Smooth muscle cell (in vitro differentiated cells): ENCODE measurements at regions not wholly inside any gene's neighbourhood (a gene's known extent, or its start where the extent isn't known, plus 50 kb on each side); places are given as distances from the start of the nearest gene placed in this dataset.

Experiments
- DNase-seq: peaks from one replicate; lab custom pipeline; 2025; ENCODE audit not compliant: unreplicated experiment; lab: John Stamatoyannopoulos, UW
- H2AFZ ChIP-seq: fragments of 200-600 bp; sonication (generic); 2 replicates; pipeline ENCODE4 v1.6.0; 2016; ENCODE audit warnings: antibody characterized with exemption, low read depth, mild to moderate bottlenecking
- H3F3A ChIP-seq: fragments of 200-600 bp; sonication (generic); 2 replicates; pipeline ENCODE4 v1.6.0; 2017; ENCODE audit warnings: antibody characterized with exemption, low read depth
- H3K27ac ChIP-seq: fragments of 200-600 bp; sonication (generic); 2 replicates; pipeline ENCODE4 v1.5.1; 2016; ENCODE audit warnings: low read depth, mild to moderate bottlenecking
- H3K27me3 ChIP-seq: fragments of 200-600 bp; sonication (generic); 2 replicates; pipeline ENCODE4 v1.6.1; 2016; ENCODE audit warnings: low read depth, mild to moderate bottlenecking
- H3K36me3 ChIP-seq: fragments of 200-600 bp; sonication (generic); 2 replicates; pipeline ENCODE4 v1.5.1; 2016; ENCODE audit warnings: low read depth
- H3K4me1 ChIP-seq: fragments of 200-600 bp; sonication (generic); 2 replicates; pipeline ENCODE4 v1.5.1; 2016; ENCODE audit warnings: low read depth
- H3K4me2 ChIP-seq: fragments of 200-600 bp; sonication (generic); 2 replicates; pipeline ENCODE4 v1.6.0; 2016; ENCODE audit warnings: mild to moderate bottlenecking
- H3K4me3 ChIP-seq: fragments of 200-600 bp; sonication (generic); 2 replicates; pipeline ENCODE4 v1.5.1; 2016; ENCODE audit warnings: mild to moderate bottlenecking
- H3K79me2 ChIP-seq: fragments of 200-600 bp; sonication (generic); 2 replicates; pipeline ENCODE4 v1.6.0; 2016; ENCODE audit warnings: low read depth, mild to moderate bottlenecking
- H3K9ac ChIP-seq: fragments of 200-600 bp; sonication (generic); 2 replicates; pipeline ENCODE4 v1.6.0; 2016; ENCODE audit warnings: low read depth
- H3K9me3 ChIP-seq: fragments of 200-600 bp; sonication (generic); replicated peaks from 2 replicates; pipeline ENCODE4 v1.5.1; 2016; ENCODE audit warnings: low read depth
- H4K20me1 ChIP-seq: fragments of 200-600 bp; sonication (generic); 2 replicates; pipeline ENCODE4 v1.6.0; 2016; ENCODE audit warnings: low read depth
- CTCF ChIP-seq: fragments of 200-600 bp; sonication (generic); IDR thresholded peaks from 2 replicates; pipeline ENCODE4 v1.5.1; 2017; ENCODE audit warnings: borderline replicate concordance, mild to moderate bottlenecking, antibody characterized with exemption; ENCODE audit not compliant: insufficient read depth, poor library complexity, severe bottlenecking
- WGBS: methylation state at CpG from one replicate; pipeline ENCODE4 v1.1.7; 2016; ENCODE audit warnings: low lambda C conversion rate; 5-methylcytosine and 5-hydroxymethylcytosine counted together

DNA sequence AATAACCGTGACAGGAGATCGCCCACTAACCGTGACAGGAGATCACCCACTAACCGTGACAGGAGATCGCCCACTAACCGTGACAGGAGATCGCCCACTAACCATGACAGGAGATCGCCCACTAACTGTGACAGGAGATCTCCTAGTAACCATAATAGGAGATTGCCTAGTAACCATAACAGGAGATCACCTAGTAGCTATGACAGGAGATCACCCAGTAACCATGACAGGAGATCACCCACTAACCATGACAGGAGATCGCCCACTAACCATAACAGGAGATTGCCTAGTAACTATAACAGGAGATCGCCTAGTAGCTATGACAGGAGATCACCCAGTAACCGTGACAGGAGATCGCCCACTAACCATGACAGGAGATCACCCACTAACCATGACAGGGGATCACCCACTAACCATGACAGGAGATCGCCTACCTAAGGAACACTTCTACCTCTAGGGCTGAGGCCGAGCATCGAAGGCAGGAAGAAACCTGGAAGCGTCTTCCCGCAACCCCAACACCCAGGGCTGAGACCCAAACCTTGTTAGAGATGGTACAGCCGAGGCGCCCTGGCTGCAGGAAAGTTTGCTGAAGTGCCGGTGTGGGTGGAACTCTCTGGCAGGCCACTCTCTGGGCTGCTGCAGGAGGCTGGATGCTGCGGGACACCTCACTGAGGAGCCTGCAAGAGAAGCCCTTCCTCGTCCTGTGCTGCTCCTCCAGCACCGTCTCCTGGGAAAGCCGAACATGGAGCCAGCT lies 67.5 kb upstream of the THY1 start:
- Histone ChIP-seq H3K27me3 (peaks cover 31% of the 10 kb centered on the region), H2AFZ (no peak overlapping the region)
- no peak for DNase-seq

DNA sequence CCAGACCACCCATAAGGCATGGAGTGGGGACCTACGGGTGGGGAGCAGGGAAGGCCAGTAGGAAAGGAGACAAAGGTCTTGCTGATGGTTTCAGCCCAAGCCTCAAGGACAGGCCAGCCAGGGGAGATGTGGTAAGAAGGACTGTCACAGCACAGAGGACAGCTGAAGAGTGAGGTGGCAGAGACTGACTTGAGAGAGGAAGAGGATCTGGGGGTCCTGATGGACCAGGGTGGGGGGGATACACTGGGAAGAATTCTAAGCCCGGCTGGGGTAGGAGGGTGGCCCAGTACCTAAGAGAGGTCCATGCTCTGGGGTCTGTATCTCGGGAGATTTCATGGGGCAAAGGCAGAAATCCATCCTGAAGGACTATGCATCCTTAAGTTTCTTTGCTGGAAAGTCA lies 66.1 kb upstream of the THY1 start:
- Histone ChIP-seq H3K27ac (no peak overlapping the region), H3K4me1 (no peaks in the 10 kb centered on the region), H3K4me2 (no peak overlapping the region), H3K9ac (no peak overlapping the region), H4K20me1 (no peaks in the 10 kb centered on the region), H3K79me2 (no peaks in the 10 kb centered on the region), H3K27me3 (peaks cover 31% of the 10 kb centered on the region), H3K36me3 (no peaks in the 10 kb centered on the region), H3F3A (no peaks in the 10 kb centered on the region), H2AFZ (no peak overlapping the region), H3K9me3 (no peaks in the 10 kb centered on the region), H3K4me3 (no peak overlapping the region)
- DNase-seq, result no peak
- no peak for TF ChIP-seq CTCF
- WGBS, result 83% methylated on average over 3 of the region's 3 CpGs

More for the DNA sequence above, 67.5 kb upstream of the THY1 start:
- Histone ChIP-seq H3K4me2 (no peak overlapping the region), H3K27ac (no peak overlapping the region), H4K20me1 (no peaks in the 10 kb centered on the region), H3K9me3 (no peaks in the 10 kb centered on the region), H3K79me2 (no peaks in the 10 kb centered on the region), H3F3A (no peaks in the 10 kb centered on the region), H3K9ac (no peak overlapping the region), H3K36me3 (no peaks in the 10 kb centered on the region), H3K4me1 (no peaks in the 10 kb centered on the region), H3K4me3 (no peak overlapping the region)
- TF ChIP-seq CTCF, result no peak
- WGBS, result 93% methylated on average over 24 of the region's 24 CpGs

- Histone ChIP-seq H3K4me1 (no peaks in the 10 kb centered on the region), H3K9me3 (no peaks in the 10 kb centered on the region), H3K36me3 (no peaks in the 10 kb centered on the region), H3K4me2 (no peak overlapping the region), H3K4me3 (no peak overlapping the region), H2AFZ (no peak overlapping the region), H4K20me1 (no peaks in the 10 kb centered on the region), H3K27ac (no peak overlapping the region), H3K9ac (no peak overlapping the region), H3F3A (no peaks in the 10 kb centered on the region), H3K27me3 (peaks cover 31% of the 10 kb centered on the region), H3K79me2 (no peaks in the 10 kb centered on the region)
- TF ChIP-seq CTCF, result no peak
- WGBS, result 82% methylated on average over 9 of the region's 9 CpGs
- no peak for DNase-seq
Measured at GRCh38 chr11:119488256-119488995, 65.5 kb upstream of the THY1 start.
